ENCODE measurements at regions not wholly inside any gene's neighbourhood (a gene's known extent, or its start where the extent isn't known, plus 50 kb on each side); places are given as distances from the start of the nearest gene placed in this dataset.
"Not testable (repeated sequence)": the region's sequence is repeated elsewhere in the genome, so short reads cannot be mapped to it uniquely, and the experiment has no call there.

DNA sequence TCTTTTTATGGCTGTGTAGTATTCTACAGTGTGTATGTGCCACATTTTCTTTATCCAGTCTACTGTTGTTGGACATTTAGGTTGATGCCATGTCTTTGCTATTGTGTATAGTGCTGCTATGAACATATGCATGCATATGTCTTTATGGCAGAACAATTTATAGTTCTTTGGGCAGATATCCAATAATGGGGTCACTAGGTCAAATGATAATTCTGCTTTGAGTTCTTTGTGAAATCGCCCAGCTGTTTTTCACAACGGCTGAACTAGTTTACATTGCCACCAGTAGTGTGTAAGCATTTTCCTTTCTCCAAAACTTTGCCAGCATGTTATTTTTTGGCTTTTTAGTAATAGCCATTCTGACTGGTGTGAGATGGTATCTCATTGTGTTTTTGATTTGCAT lies 214.8 kb upstream of the TMEM229A start:
- no peaks in the 10 kb centered on the region for H3K27me3 Mint-ChIP-seq
- no peak for DNase-seq
- no peak overlapping the region for H3K4me3 Mint-ChIP-seq
- no peak for ATAC-seq (ENCODE audit: low read depth in 2 of 2)
- no peak overlapping the region for H3K27ac Mint-ChIP-seq
- H3K9me3 Mint-ChIP-seq = peaks cover 0 to 9% (median 0%) of the 10 kb centered on the region in 7 donors
- no peaks in the 10 kb centered on the region for H3K4me1 Mint-ChIP-seq
- no peaks in the 10 kb centered on the region for H3K36me3 Mint-ChIP-seq

- no peak for DNase-seq
- H3K36me3 Mint-ChIP-seq = no peaks in the 10 kb centered on the region
- H3K4me1 Mint-ChIP-seq = no peaks in the 10 kb centered on the region
- ATAC-seq (ENCODE audit: low read depth in 2 of 2) = no peak
- H3K27me3 Mint-ChIP-seq = no peaks in the 10 kb centered on the region
- H3K27ac Mint-ChIP-seq = no peak overlapping the region
- no peak overlapping the region for H3K4me3 Mint-ChIP-seq
- peaks cover 0 to 9% (median 0%) of the 10 kb centered on the region in 7 donors for H3K9me3 Mint-ChIP-seq
These were observed 213.5 kb upstream of the TMEM229A start for GRCh38 chr7:124246262-124246863.

GRCh38 chr7:124244469-124244868 lies 211.6 kb upstream of the TMEM229A start:
- not testable (repeated sequence) for DNase-seq

DNA sequence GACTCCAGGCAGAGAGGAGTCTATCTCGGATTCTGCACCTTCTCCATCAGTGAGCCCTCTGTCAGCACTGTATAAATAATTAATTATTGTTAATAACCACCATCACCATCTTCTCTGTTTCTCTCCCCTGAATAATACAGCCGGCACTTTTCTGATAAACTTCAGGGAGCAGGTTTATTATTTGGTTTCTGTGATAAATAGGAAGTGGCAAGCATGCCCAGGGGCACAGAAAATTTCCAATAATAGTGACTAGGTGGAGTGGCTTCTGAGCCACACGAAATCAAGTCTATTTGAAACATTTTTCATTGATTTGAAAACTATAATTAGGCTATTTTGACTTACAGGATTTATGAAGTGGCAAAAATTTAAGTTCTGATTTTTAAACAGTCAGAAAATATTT lies 186.8 kb upstream of the TMEM229A start:
- Mint-ChIP-seq H3K36me3 (no peaks in the 10 kb centered on the region), H3K27me3 (no peaks in the 10 kb centered on the region), H3K4me1 (no peaks in the 10 kb centered on the region), H3K9me3 (peaks cover 2 to 19% (median 13%) of the 10 kb centered on the region in 7 donors), H3K4me3 (no peak overlapping the region), H3K27ac (no peak overlapping the region)
- ATAC-seq (ENCODE audit: low read depth in 2 of 2) (no peak), DNase-seq (no peak)

More at GRCh38 chr7:124244469-124244868, 211.6 kb upstream of the TMEM229A start:
- not testable (repeated sequence) for H3K4me3 Mint-ChIP-seq; H3K36me3 Mint-ChIP-seq; ATAC-seq (ENCODE audit: low read depth in 2 of 2); H3K4me1 Mint-ChIP-seq; H3K27me3 Mint-ChIP-seq; H3K27ac Mint-ChIP-seq; H3K9me3 Mint-ChIP-seq

DNA sequence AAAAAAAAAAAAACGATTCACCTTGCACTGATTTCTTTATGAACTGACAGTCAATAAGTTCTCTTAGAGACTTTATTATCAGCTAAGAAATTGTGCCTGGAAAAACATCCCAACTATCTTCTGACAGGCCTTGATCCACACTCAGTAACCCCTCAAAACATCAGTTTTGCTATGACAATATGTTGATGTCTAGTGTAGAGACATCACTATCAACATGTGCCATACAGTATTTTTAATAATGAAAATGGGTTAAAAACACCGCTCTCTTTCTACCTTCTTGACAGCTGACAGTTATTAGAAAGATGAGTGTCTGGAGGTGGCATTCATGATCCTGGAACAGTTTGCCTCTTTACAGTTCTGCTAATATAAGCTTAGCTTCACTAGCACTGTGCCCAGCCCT lies 175.8 kb upstream of the TMEM229A start:
- H3K27ac Mint-ChIP-seq = no peak overlapping the region
- H3K4me1 Mint-ChIP-seq = no peaks in the 10 kb centered on the region
- peaks cover 0 to 4% (median 0%) of the 10 kb centered on the region in 7 donors for H3K9me3 Mint-ChIP-seq
- DNase-seq = no peak
- no peaks in the 10 kb centered on the region for H3K27me3 Mint-ChIP-seq
- ATAC-seq (ENCODE audit: low read depth in 2 of 2) = no peak
- no peaks in the 10 kb centered on the region for H3K36me3 Mint-ChIP-seq
- no peak overlapping the region for H3K4me3 Mint-ChIP-seq

DNA sequence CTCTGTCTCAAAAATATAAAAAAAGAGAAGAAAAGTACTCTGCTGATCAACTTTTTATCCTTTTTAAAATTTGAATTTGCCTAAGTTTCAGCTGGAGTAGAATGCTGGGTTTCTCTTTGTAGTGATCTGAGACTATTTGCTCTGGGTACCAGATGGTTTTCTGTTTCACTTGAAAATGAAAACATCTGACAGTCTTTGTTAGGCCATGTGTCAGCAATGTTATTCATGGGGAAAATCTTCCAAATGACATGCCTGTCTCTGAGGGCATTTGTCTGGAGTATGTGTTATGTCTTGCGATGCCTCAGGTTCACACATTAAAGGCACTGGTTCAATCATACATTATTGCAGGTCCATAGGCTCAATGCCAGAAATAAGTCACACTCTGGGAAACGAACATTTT lies 175.3 kb upstream of the TMEM229A start:
- H3K27me3 Mint-ChIP-seq = no peaks in the 10 kb centered on the region
- no peak overlapping the region for H3K27ac Mint-ChIP-seq
- no peaks in the 10 kb centered on the region for H3K4me1 Mint-ChIP-seq
- no peak overlapping the region for H3K4me3 Mint-ChIP-seq
- ATAC-seq (ENCODE audit: low read depth in 2 of 2) (no peak), DNase-seq (no peak)
- H3K9me3 Mint-ChIP-seq = peaks cover 0 to 4% (median 0%) of the 10 kb centered on the region in 7 donors
- no peaks in the 10 kb centered on the region for H3K36me3 Mint-ChIP-seq

DNA sequence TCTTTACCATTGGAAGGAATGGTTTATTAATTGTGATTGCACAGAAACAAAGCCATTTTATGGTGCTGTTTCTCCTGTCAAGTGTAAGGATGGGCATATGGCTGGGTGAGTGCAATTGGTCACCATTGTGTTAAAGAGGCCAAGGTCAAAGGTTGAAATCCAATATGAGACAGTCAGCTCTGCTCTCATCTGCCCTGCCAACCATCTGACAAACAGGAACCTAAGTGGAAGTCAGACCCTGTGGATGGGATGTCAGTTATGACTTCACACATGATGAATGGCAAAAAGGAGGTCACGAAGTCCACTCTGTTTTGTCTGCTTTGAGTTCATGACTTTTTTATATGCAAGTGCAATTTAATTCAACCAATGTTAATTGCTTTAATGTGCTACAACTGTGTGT lies 172.7 kb upstream of the TMEM229A start:
- Mint-ChIP-seq H3K36me3 (no peaks in the 10 kb centered on the region), H3K4me3 (no peak overlapping the region), H3K27me3 (no peaks in the 10 kb centered on the region), H3K27ac (no peak overlapping the region), H3K9me3 (peaks cover 0 to 4% (median 0%) of the 10 kb centered on the region in 7 donors), H3K4me1 (no peaks in the 10 kb centered on the region)
- DNase-seq = no peak
- ATAC-seq (ENCODE audit: low read depth in 2 of 2) = no peak

GRCh38 chr7:124202546-124202945 lies 169.7 kb upstream of the TMEM229A start:
- ATAC-seq (ENCODE audit: low read depth in 2 of 2) (no peak), DNase-seq (no peak)
- Mint-ChIP-seq H3K4me1 (no peaks in the 10 kb centered on the region), H3K36me3 (no peaks in the 10 kb centered on the region), H3K27ac (no peak overlapping the region), H3K4me3 (no peak overlapping the region), H3K27me3 (no peaks in the 10 kb centered on the region), H3K9me3 (peaks cover 0 to 9% (median 2%) of the 10 kb centered on the region in 7 donors)

DNA sequence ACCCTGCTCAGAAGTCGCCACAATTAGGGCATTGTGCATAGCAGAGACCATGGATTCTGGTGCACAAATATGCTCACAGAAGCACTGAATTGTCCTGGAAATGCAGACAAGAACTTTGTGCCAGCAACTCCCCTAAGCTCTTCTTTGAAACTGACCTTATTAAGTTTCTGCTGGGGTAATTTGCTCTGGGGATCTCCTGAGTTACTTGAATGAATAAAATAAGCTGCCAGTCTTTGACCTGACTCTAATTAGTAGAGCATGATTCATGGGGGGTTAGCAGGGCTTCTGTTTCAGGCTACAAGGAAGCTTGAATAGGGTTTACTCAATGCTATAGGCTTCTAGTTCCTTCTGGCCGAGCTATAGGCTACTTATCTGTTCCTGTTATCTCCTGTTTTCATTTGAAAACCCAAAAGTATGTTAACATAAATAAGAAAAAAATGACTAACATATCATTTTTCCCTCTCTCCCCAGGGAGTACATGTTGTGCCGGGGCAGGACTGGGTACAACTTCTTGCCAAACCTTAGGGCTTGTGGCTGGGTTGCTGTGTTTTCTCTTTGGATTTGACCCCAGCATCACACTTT lies 169.0 kb upstream of the TMEM229A start:
- ATAC-seq (ENCODE audit: low read depth in 2 of 2) (no peak), DNase-seq (no peak)
- Mint-ChIP-seq H3K9me3 (peaks cover 0 to 9% (median 1%) of the 10 kb centered on the region in 7 donors), H3K4me3 (no peak overlapping the region), H3K4me1 (no peaks in the 10 kb centered on the region), H3K27me3 (no peaks in the 10 kb centered on the region), H3K27ac (no peak overlapping the region), H3K36me3 (no peaks in the 10 kb centered on the region)

- Mint-ChIP-seq H3K36me3 (no peaks in the 10 kb centered on the region), H3K9me3 (peaks cover 0 to 9% (median 4%) of the 10 kb centered on the region in 7 donors), H3K27ac (no peak overlapping the region), H3K4me3 (no peak overlapping the region), H3K27me3 (no peaks in the 10 kb centered on the region), H3K4me1 (no peaks in the 10 kb centered on the region)
- ATAC-seq (ENCODE audit: low read depth in 2 of 2) (no peak), DNase-seq (no peak)
These were observed 163.7 kb upstream of the TMEM229A start for GRCh38 chr7:124196519-124196918.

DNA sequence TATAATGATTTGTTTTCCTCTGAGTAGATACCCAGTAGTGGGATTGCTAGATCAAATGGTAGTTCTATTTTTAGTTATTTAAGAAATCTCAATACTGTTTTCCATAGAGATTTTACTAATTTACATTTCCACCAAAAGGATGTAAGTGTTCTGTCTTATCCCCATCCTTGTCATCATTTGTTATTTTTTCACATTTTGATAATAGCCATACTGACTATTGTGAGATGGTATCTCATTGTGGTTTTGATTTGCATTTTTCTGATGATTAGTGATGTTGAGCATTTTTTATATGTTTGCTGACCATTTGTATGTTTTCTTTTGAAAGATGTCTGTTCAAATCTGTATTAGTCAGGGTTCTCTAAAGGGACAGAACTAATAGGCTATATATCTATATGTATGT lies 160.0 kb upstream of the TMEM229A start:
- Mint-ChIP-seq H3K36me3 (no peaks in the 10 kb centered on the region), H3K27ac (no peak overlapping the region), H3K9me3 (peaks cover 0 to 8% (median 3%) of the 10 kb centered on the region in 7 donors), H3K27me3 (no peaks in the 10 kb centered on the region), H3K4me1 (no peaks in the 10 kb centered on the region), H3K4me3 (no peak overlapping the region)
- ATAC-seq (ENCODE audit: low read depth in 2 of 2) (no peak), DNase-seq (no peak)

DNA sequence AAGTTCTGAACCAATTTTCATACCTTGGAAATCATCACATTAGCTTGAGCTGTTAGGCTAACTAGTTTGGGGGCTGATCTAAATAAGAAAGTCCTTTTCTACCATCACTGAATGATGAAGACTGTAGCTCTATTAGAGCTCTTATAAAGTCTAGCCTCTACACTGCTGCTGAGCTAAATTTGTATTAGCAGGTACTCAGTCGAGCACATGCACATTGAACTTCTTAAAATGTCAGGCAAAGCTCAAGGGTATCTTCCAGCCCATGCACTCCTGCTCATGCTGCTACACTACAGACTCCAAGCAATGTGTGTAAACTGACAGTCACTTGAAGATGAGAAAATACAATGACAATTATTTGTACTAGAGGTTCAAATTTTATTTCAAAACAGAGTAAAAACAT lies 158.8 kb upstream of the TMEM229A start:
- H3K4me1 Mint-ChIP-seq = no peaks in the 10 kb centered on the region
- H3K4me3 Mint-ChIP-seq = no peak overlapping the region
- H3K36me3 Mint-ChIP-seq = no peaks in the 10 kb centered on the region
- H3K27me3 Mint-ChIP-seq = no peaks in the 10 kb centered on the region
- no peak for ATAC-seq (ENCODE audit: low read depth in 2 of 2)
- peaks cover 0 to 8% (median 3%) of the 10 kb centered on the region in 7 donors for H3K9me3 Mint-ChIP-seq
- DNase-seq = no peak
- no peak overlapping the region for H3K27ac Mint-ChIP-seq

DNA sequence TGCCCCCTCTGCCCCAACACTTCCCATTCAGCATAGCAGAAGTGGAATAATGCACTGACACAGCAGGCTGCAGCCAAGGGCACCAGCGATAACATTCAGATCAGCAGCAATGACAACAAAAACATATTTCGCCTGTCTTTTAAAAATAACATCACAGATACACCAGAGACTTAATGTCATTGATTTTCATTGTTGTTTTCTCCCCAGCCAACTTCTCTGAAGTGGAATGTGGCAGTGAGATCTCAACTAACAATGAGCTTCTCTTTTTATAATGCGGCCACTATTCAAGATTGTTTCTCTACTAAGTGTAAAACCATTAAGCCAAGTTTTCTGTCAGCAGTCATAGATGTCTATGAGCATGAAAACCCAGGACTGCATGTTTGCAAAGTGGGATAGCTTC lies 158.2 kb upstream of the TMEM229A start:
- Mint-ChIP-seq H3K27me3 (no peaks in the 10 kb centered on the region), H3K4me3 (no peak overlapping the region), H3K4me1 (no peaks in the 10 kb centered on the region), H3K27ac (no peak overlapping the region), H3K36me3 (no peaks in the 10 kb centered on the region), H3K9me3 (peaks cover 0 to 8% (median 3%) of the 10 kb centered on the region in 7 donors)
- no peak for DNase-seq
- ATAC-seq (ENCODE audit: low read depth in 2 of 2) = no peak

DNA sequence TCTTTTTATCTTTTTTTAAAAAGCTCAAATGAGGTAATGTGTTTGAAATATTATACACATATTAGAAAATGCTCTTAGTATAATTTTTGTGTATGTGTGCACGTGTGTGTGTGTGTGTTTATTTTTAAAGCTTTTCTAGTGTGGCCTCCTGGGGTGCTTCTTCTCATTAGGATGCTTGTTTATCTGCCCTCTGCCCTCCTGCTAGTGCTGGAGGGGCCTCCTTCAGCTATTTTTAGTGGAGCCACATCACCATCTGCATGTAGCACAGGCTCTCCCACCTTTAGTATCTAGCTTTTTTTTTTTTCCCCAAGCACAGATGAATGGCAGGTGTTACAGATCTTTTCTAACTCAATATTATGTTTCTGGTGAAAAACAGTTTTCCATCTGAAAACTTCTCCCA lies 155.7 kb upstream of the TMEM229A start:
- no peaks in the 10 kb centered on the region for H3K4me1 Mint-ChIP-seq

More for the DNA sequence above, 155.7 kb upstream of the TMEM229A start:
- H3K36me3 Mint-ChIP-seq = no peaks in the 10 kb centered on the region
- DNase-seq (no peak), ATAC-seq (ENCODE audit: low read depth in 2 of 2) (no peak)
- H3K4me3 Mint-ChIP-seq = no peak overlapping the region
- no peaks in the 10 kb centered on the region for H3K27me3 Mint-ChIP-seq
- H3K27ac Mint-ChIP-seq = no peak overlapping the region
- H3K9me3 Mint-ChIP-seq = peaks cover 0 to 5% (median 2%) of the 10 kb centered on the region in 7 donors

Measured in naive B cell (primary cell).